Fibroblast of peridontal ligament (primary cell): ENCODE measurements at regions not wholly inside any gene's neighbourhood (a gene's known extent, or its start where the extent isn't known, plus 50 kb on each side); places are given as distances from the start of the nearest gene placed in this dataset.

ENCODE experiments used
- DNase-seq: peaks from one replicate; pipeline ENCODE4 v3.0.0-alpha.2; 2010; ENCODE audit errors: extremely low read depth

DNA sequence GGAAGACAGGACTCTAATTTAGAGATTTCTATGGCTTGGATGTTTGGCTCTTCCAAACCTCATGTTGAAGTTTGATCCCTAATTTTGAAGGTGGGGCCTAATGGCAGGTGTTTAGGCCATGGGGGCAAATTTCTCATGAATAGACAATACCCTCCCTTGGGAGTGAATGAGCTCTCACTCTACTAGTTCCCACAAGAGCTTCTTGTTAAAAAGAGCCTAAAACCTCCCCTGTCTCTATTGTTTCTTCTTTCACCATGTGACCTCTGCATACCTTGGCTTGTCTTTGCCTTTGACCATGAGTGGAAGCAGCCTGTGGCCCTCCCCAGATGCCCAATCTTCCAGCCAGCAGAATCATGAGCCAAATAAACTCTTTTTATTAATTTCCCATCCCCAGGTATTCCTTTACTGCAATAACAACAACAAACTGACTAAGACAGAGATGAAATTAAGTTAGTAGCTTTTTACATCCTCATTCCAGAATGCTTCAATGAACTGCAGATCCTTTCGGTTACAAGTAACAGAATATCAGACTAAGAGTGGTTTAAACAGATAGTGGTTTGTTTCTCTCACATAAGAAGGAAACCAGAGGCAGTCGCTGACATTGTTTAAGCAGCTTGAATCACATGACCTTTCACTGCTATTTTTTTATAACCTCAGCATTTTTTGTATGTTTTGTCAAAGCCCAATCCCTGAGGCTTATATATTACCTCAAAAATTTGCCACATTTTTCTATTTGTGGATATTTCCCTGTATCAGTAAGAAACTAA, 1013.3 kb upstream of the SEMA6D start:
- no peak for DNase-seq

DNA sequence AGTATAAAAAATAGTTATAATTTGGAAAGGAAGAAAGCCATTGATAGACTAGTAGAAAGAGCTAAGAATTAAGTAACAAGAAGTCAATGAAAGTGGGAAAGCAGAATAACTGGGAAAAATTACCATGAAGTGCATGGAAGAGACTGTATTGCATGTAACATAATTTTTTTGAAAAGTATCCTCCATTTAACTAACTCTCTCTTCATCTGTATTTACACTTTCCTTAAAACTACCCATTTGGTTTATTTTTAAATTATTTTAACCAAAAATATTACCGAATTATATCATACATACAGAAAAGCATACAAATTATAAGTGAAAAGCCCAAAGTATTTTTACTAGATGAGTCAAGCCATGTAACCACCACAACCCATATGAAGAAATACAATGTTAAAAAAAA, 1009.9 kb upstream of the SEMA6D start:
- no peak for DNase-seq

GRCh38 chr15:46708226-46708625, 1009.1 kb upstream of the SEMA6D start:
- DNase-seq, result no peak

DNA sequence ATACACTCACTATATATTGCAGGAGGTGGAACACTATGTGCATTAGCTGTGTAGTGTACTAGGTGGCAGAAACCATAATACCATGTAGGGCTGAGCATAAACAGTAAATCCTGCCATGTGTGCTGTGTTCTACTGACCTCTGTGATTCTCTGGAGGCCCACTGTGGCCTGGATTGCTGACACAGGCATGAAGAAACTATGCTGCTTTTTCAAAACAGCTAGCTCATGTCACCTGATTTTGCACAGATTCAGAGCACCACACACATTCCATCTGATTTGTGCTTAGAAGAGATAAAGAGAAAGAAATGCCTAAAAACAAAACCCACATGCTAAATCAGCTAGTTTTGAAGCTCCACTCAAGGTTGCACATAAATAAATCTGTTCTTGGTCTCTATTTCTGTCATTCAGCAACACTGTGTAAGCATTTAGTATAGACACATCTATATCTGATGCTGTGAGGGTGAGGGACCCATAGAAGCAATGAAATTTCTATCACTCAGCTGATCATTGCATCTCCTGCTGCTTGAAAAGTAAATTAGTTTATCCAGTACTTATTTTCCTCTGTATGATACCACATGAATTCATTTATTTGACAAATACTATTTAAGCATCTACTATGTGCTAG, 1007.7 kb upstream of the SEMA6D start:
- DNase-seq, result no peak

DNA sequence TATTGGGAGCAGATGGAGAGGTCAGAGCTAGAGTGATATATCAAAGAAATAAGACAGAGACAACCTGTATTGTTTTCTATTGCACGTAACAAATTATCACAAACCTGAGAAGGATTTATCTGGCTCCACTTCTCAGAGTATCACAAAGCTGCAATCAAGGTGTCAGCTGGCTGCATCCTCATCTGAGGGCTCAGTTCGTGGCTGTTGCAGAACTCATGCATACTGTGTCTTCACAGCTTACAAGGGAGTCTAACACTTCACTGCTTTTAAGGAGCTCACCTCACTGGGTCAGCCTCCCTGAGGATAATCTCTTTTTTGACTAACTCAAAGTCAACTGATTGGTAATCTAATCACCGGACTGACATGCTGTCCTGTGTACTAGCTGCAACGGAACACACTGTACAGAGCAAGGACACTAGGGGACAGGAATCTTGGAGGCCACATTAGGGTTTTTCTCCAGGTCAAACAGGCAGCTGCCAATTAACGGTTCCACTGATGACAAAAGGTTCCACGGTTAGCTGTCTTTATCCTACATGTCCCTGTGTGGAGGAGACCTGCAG, 1006.8 kb upstream of the SEMA6D start:
- no peak for DNase-seq

DNA sequence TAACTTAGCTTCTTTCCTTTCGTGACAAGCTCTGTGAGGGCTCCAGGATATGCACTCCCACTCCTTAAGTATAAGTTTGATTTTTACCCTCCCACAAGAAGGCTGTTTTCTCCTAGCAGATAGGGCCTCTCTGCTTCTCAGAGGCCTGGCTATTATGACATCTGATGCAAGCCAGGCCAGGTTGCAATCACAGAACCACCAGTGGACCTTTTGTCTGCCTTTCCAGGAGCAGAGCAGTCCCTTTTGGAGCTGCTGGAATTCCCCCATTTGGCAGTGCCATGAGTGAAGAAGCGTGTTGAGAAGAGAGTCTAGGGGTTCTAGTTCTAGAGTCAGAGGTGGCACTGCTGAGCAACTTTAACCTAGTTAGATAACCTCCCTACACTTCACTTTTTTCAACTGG, 1004.3 kb upstream of the SEMA6D start:
- DNase-seq, result no peak

DNA sequence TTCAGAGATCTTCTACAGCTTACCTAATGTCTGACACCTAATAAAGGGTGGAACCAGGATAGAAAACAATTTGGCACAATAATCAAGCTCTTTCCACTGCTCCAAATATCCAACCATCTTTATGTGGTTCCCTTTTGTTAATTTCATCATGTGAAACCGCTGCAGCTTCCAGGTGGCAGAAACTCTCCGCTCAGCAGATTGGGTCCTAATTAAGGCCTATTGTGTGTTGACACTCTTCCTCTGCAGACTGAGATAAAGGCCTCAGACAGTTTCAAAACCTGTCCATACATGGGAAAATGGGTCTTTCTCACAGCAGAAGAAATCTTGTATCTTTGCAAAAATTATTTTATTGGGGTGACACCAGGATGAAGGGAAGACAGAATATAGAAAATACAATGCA, 1002.4 kb upstream of the SEMA6D start:
- DNase-seq, result no peak

GRCh38 chr15:46723308-46723707, 994.0 kb upstream of the SEMA6D start:
- DNase-seq, result no peak

- no peak for DNase-seq
Measured at GRCh38 chr15:46732060-46732459, 985.2 kb upstream of the SEMA6D start.

GRCh38 chr15:46735115-46735514, 982.2 kb upstream of the SEMA6D start:
- DNase-seq, result no peak

GRCh38 chr15:46751303-46751702, 966.0 kb upstream of the SEMA6D start:
- DNase-seq, result no peak

- no peak for DNase-seq
Measured at GRCh38 chr15:46753946-46754345, 963.4 kb upstream of the SEMA6D start.

DNA sequence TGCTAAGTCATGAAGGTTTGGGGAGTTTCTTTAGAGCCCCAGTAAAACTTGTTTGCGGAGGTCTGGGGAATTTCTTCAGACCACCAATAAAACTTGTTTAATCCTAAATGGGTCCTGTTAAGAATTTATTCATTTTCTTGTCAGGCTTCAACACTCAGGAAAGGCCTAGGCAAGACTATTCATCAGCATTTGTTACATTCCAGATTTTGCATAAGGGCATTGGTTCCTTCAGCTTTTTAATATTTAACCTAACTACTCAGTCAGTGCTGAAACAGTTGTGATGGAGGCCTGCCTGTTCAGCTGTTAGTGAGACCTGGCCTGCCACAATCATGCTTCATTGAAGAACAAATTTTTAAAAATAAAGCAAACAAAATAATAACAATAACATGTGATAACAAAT, 954.2 kb upstream of the SEMA6D start:
- no peak for DNase-seq

GRCh38 chr15:46764851-46765250, 952.5 kb upstream of the SEMA6D start:
- DNase-seq, result no peak

DNA sequence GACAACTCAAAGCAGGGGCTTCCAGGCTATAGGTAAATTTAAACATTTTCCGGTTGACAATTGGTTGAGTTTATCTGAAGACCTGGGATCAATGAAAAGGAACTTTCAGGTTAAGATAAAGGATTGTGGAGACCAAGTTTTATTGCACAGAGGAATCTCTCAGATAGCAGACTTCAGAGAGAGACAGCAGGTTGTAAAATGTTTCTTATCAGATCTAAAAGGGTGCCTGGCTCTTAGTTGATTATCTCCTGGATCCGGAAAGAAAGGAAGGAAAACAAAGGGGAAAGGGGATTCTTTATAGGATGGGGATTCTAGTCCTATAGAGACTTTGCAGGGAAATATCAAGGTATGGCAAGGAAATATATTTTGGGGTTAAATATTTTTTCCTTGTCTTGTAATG, 951.3 kb upstream of the SEMA6D start:
- no peak for DNase-seq

GRCh38 chr15:46768287-46768686, 949.0 kb upstream of the SEMA6D start:
- DNase-seq, result no peak

DNA sequence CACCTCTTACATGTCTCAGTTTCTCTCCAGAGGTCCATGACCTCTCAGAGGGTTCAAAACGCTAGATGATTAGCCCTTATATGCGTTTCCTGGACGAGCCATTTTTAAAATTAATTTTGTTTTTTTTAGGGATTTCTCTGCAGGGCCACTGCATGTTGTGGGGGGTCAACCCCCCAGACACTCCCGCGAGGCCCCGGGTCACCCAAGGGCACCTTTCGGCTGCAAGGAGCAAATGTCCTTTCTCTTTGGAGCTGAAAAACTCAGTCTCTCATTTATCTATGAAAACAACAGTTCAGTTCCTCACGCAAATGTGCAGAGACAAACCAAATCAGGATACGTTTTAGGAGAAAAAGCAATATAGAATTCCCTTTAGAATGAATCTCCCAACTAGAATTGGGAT, 944.3 kb upstream of the SEMA6D start:
- DNase-seq, result no peak

DNA sequence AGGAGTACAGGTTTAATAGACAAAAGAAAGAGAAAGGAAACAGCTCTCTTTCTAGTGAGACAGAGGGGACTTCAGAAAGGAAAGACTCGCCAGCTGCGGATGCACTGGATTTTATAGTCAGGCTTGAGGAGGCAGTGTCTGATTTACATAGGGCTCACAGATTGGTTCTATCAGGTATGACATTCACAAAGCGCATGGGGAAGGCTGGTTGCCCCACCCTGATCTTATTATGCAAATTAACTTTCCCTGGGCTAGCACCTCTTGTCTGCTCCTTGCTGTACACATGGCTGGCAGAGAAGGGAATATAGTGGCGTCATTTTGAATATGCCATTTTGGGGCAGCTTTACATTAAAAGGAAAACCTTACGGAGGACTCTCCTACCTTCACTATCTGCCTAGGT, 938.4 kb upstream of the SEMA6D start:
- DNase-seq, result no peak

GRCh38 chr15:46786590-46787285, 930.6 kb upstream of the SEMA6D start:
- DNase-seq, result no peak

DNA sequence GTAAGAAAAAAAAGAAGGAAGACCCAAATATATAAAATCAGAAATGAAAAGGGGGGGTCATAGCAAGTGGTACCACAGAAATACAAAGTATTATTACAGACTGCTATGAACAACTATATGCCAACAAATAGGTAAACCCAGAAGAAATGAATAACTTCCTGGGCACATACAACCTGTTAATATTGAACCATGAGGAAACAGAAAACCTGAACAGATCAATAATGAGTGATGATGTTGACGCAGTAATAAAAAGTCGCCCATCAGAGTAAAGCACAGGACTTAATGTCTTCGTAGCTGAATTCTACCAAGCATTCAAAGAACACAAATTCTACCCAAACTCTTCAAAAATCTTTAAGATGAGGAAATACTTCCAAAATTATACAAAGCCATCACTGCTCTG, 921.6 kb upstream of the SEMA6D start:
- DNase-seq, result no peak

DNA sequence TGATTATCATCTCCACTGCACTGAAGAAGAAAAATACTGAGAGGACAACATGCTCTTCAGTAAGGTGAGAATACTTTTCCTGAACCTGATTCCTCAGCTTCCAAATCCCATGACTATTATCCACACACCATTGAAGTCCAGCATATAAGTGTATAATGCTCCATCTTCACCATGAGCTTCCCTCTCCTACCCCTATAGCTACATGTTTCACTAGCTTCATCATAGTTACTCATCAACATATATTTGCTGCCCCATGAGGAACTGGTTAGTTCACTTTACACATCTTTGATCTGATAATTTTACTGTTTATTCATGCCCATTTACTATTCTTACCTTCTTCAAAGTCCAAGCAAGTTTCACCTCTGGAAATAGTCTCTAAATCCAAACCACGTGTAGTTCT, 908.5 kb upstream of the SEMA6D start:
- no peak for DNase-seq

- DNase-seq, result no peak
Measured at GRCh38 chr15:46815240-46815639, 902.1 kb upstream of the SEMA6D start.

DNA sequence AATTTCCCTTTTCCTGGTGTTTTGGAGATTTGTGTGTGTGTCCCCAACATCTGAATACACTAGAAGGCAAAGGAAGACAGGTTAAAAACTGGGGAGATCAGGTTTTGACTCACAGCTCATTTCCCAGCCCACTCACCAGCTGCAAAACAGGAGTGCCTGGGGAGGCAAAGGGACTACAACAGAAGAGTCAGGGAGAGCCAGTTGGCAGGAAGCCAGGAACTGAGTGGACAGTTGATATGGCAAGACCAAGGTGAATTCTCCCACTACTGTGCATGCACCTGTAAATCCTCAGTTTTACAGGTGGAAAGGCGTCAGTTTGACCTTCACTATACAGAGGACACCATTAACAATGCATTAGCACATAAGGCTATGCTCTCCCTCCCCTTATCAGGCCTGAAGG, 901.5 kb upstream of the SEMA6D start:
- no peak for DNase-seq
